ENCODE measurements at regions not wholly inside any gene's neighbourhood (a gene's known extent, or its start where the extent isn't known, plus 50 kb on each side); places are given as distances from the start of the nearest gene placed in this dataset.

DNA sequence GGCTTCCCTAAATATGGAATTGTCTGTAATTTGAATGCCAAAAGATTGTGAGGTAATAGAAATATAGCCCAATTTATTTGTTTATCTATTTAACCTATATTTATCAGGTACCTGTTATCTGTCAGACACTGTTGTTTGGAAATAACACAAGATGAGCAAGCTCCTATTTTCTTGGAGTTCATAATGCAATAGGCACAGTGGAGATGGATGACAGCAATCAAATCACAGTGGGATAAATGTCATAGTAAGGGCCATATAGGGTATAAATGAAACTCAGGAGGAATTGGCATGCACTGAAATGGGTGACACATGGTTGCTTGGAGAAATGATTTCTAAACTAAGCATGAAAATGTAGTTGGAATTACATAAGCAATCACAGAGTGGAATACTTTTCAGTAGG is 761.8 kb upstream of the MBL2 start:
- TF ChIP-seq, protein P1, sequence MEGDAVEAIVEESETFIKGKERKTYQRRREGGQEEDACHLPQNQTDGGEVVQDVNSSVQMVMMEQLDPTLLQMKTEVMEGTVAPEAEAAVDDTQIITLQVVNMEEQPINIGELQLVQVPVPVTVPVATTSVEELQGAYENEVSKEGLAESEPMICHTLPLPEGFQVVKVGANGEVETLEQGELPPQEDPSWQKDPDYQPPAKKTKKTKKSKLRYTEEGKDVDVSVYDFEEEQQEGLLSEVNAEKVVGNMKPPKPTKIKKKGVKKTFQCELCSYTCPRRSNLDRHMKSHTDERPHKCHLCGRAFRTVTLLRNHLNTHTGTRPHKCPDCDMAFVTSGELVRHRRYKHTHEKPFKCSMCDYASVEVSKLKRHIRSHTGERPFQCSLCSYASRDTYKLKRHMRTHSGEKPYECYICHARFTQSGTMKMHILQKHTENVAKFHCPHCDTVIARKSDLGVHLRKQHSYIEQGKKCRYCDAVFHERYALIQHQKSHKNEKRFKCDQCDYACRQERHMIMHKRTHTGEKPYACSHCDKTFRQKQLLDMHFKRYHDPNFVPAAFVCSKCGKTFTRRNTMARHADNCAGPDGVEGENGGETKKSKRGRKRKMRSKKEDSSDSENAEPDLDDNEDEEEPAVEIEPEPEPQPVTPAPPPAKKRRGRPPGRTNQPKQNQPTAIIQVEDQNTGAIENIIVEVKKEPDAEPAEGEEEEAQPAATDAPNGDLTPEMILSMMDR (IDR thresholded peaks at IDR 0.05): no peak
- TF ChIP-seq POLR2A (IDR thresholded peaks at IDR 0.05): no peak
